Neural cell (in vitro differentiated cells): ENCODE measurements at regions not wholly inside any gene's neighbourhood (a gene's known extent, or its start where the extent isn't known, plus 50 kb on each side); places are given as distances from the start of the nearest gene placed in this dataset.

ENCODE experiments used
- H2AFZ ChIP-seq: fragments of 200-600, 300-800 bp; sonication (generic), shearing (Covaris generic); 2 replicates; pipeline ENCODE4 v1.6.0; 2014; ENCODE audit warnings: low read depth, mild to moderate bottlenecking, antibody characterized with exemption, low read length, moderate library complexity
- H3F3A ChIP-seq: fragments of 200-600 bp; shearing (Covaris generic); 2 replicates; pipeline ENCODE4 v1.6.1; 2016; ENCODE audit warnings: mild to moderate bottlenecking, moderate library complexity, mixed read lengths, antibody characterized with exemption, low read length; ENCODE audit not compliant: insufficient read depth, poor library complexity, severe bottlenecking
- H3K27ac ChIP-seq: fragments of 200-600, 300-800 bp; sonication (generic), shearing (Covaris generic); 2 replicates; pipeline ENCODE4 v1.5.1; 2014; ENCODE audit warnings: mild to moderate bottlenecking, low read length, moderate library complexity
- H3K27me3 ChIP-seq: fragments of 300-800, 200-600 bp; sonication (generic), shearing (Covaris generic); 2 replicates; pipeline ENCODE4 v1.6.0; 2014; ENCODE audit warnings: mild to moderate bottlenecking, low read depth, low read length, moderate library complexity; ENCODE audit not compliant: insufficient read depth
- H3K36me3 ChIP-seq: fragments of 300-800, 200-600 bp; sonication (generic), shearing (Covaris generic); 2 replicates; pipeline ENCODE4 v1.5.1; 2014; ENCODE audit warnings: mild to moderate bottlenecking, antibody characterized with exemption, low read length, moderate library complexity; ENCODE audit not compliant: insufficient read depth
- H3K4me2 ChIP-seq: fragments of 300-800, 200-600 bp; sonication (generic), shearing (Covaris generic); 2 replicates; pipeline ENCODE4 v1.6.0; 2014; ENCODE audit warnings: mild to moderate bottlenecking, low read length
- H3K4me3 ChIP-seq: fragments of 300-800, 200-600 bp; sonication (generic), shearing (Covaris generic); 2 replicates; pipeline ENCODE4 v1.5.1; 2014; ENCODE audit warnings: mild to moderate bottlenecking, low read length, moderate library complexity
- H3K79me2 ChIP-seq: fragments of 200-600 bp; shearing (Covaris generic); replicated peaks from 2 replicates; pipeline ENCODE4 v1.6.0; 2014; ENCODE audit warnings: mild to moderate bottlenecking, low read length, moderate library complexity; ENCODE audit not compliant: insufficient read depth
- H3K9ac ChIP-seq: fragments of 300-800, 200-600 bp; sonication (generic), shearing (Covaris generic); 2 replicates; pipeline ENCODE4 v1.6.1; 2016; ENCODE audit warnings: mild to moderate bottlenecking, low read length, mixed read lengths
- H3K9me2 ChIP-seq: fragments of 200-600 bp; shearing (Covaris generic); 2 replicates; pipeline ENCODE4 v1.6.1; 2016; ENCODE audit warnings: mild to moderate bottlenecking, low read length, mixed read lengths; ENCODE audit not compliant: insufficient read depth
- H3K9me3 ChIP-seq: fragments of 200-600, 300-800 bp; sonication (generic), shearing (Covaris generic); 2 replicates; pipeline ENCODE4 v1.6.1; 2016; ENCODE audit warnings: mild to moderate bottlenecking, mixed run types, low read length, moderate library complexity, mixed read lengths
- H4K20me1 ChIP-seq: fragments of 200-600 bp; shearing (Covaris generic); 2 replicates; pipeline ENCODE4 v1.6.1; 2016; ENCODE audit warnings: mild to moderate bottlenecking, mixed run types; ENCODE audit not compliant: insufficient read depth
- EP300 ChIP-seq: fragments of 450-650 bp; conservative IDR thresholded peaks from 2 replicates; pipeline ENCODE4 v1.6.1; 2014; ENCODE audit warnings: antibody characterized with exemption, mild to moderate bottlenecking, moderate library complexity; ENCODE audit not compliant: poor library complexity, severe bottlenecking
- EZH2 ChIP-seq: fragments of 200-600, 300-800 bp; shearing (Covaris generic), sonication (generic); IDR thresholded peaks from 2 replicates; pipeline ENCODE4 v1.6.1; 2014; ENCODE audit warnings: antibody characterized with exemption, low read length, borderline replicate concordance, mild to moderate bottlenecking; ENCODE audit not compliant: insufficient read depth, poor library complexity, severe bottlenecking
- MXI1 ChIP-seq: fragments of 450-650 bp; conservative IDR thresholded peaks from 2 replicates; pipeline ENCODE4 v1.6.1; 2014; ENCODE audit warnings: antibody characterized with exemption, mild to moderate bottlenecking; ENCODE audit not compliant: poor library complexity, severe bottlenecking
- POLR2AphosphoS5 ChIP-seq: IDR thresholded peaks from 2 replicates; pipeline ENCODE4 v1.6.1; 2012
- RAD21 ChIP-seq: fragments of 450-650 bp; conservative IDR thresholded peaks from 2 replicates; pipeline ENCODE4 v1.6.1; 2014; ENCODE audit warnings: antibody characterized with exemption, mild to moderate bottlenecking, moderate library complexity
- SMC3 ChIP-seq: fragments of 450-650 bp; conservative IDR thresholded peaks from 2 replicates; pipeline ENCODE4 v1.6.1; 2014; ENCODE audit warnings: antibody characterized with exemption, mild to moderate bottlenecking, moderate library complexity; ENCODE audit not compliant: poor library complexity
- TAF1 ChIP-seq: IDR thresholded peaks from 2 replicates; pipeline ENCODE4 v1.6.1; 2012; ENCODE audit warnings: low read depth
- TF ChIP-seq, protein P1 (sequence below): IDR thresholded peaks from 2 replicates; pipeline ENCODE4 v1.6.1; 2012; ENCODE audit warnings: borderline replicate concordance
- TF ChIP-seq, protein P2 (sequence below): fragments of 450-650 bp; IDR thresholded peaks from 2 replicates; pipeline ENCODE4 v1.5.1; 2014; ENCODE audit warnings: antibody characterized with exemption, mild to moderate bottlenecking, moderate library complexity; ENCODE audit not compliant: poor library complexity, severe bottlenecking

DNA sequence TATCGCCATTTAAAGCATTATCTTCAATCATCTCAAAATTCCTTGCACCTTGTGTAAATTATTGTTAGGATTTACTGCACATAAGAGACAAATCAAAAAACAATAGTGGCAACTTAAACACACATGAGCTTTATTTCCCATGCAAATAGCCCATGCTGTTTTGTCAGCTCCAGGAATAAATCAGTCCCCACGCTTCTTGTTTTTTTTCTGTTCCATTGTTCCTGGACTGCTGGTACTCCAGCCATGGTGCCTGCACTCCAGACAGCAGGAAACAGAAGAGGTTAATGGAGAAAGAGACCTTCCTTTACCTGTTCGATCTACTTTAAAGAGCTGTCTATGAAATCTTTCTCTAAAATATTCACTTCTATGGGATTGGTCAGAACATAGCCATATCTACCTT is 1515.7 kb upstream of the TENM3 start:
- no peaks in the 10 kb centered on the region for H3K9me2 ChIP-seq
- TF ChIP-seq, protein P1, sequence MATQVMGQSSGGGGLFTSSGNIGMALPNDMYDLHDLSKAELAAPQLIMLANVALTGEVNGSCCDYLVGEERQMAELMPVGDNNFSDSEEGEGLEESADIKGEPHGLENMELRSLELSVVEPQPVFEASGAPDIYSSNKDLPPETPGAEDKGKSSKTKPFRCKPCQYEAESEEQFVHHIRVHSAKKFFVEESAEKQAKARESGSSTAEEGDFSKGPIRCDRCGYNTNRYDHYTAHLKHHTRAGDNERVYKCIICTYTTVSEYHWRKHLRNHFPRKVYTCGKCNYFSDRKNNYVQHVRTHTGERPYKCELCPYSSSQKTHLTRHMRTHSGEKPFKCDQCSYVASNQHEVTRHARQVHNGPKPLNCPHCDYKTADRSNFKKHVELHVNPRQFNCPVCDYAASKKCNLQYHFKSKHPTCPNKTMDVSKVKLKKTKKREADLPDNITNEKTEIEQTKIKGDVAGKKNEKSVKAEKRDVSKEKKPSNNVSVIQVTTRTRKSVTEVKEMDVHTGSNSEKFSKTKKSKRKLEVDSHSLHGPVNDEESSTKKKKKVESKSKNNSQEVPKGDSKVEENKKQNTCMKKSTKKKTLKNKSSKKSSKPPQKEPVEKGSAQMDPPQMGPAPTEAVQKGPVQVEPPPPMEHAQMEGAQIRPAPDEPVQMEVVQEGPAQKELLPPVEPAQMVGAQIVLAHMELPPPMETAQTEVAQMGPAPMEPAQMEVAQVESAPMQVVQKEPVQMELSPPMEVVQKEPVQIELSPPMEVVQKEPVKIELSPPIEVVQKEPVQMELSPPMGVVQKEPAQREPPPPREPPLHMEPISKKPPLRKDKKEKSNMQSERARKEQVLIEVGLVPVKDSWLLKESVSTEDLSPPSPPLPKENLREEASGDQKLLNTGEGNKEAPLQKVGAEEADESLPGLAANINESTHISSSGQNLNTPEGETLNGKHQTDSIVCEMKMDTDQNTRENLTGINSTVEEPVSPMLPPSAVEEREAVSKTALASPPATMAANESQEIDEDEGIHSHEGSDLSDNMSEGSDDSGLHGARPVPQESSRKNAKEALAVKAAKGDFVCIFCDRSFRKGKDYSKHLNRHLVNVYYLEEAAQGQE: no peak
- TF ChIP-seq RAD21: no peak
- TF ChIP-seq SMC3: no peak
- TF ChIP-seq EP300: no peak
- TF ChIP-seq MXI1: no peak
- TF ChIP-seq, protein P2, sequence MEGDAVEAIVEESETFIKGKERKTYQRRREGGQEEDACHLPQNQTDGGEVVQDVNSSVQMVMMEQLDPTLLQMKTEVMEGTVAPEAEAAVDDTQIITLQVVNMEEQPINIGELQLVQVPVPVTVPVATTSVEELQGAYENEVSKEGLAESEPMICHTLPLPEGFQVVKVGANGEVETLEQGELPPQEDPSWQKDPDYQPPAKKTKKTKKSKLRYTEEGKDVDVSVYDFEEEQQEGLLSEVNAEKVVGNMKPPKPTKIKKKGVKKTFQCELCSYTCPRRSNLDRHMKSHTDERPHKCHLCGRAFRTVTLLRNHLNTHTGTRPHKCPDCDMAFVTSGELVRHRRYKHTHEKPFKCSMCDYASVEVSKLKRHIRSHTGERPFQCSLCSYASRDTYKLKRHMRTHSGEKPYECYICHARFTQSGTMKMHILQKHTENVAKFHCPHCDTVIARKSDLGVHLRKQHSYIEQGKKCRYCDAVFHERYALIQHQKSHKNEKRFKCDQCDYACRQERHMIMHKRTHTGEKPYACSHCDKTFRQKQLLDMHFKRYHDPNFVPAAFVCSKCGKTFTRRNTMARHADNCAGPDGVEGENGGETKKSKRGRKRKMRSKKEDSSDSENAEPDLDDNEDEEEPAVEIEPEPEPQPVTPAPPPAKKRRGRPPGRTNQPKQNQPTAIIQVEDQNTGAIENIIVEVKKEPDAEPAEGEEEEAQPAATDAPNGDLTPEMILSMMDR: no peak
- TF ChIP-seq POLR2AphosphoS5: no peak
- no peak for TF ChIP-seq TAF1
- no peak for TF ChIP-seq EZH2
- no peaks in the 10 kb centered on the region for H3K79me2 ChIP-seq
- no peaks in the 10 kb centered on the region for H3K36me3 ChIP-seq
- no peaks in the 10 kb centered on the region for H4K20me1 ChIP-seq
- H3F3A ChIP-seq: no peaks in the 10 kb centered on the region
- H3K27me3 ChIP-seq: no peaks in the 10 kb centered on the region
- H3K4me3 ChIP-seq: no peak overlapping the region
- no peak overlapping the region for H3K4me2 ChIP-seq
- no peak overlapping the region for H3K27ac ChIP-seq
- no peak overlapping the region for H2AFZ ChIP-seq
- H3K9ac ChIP-seq: no peak overlapping the region
- no peaks in the 10 kb centered on the region for H3K9me3 ChIP-seq

DNA sequence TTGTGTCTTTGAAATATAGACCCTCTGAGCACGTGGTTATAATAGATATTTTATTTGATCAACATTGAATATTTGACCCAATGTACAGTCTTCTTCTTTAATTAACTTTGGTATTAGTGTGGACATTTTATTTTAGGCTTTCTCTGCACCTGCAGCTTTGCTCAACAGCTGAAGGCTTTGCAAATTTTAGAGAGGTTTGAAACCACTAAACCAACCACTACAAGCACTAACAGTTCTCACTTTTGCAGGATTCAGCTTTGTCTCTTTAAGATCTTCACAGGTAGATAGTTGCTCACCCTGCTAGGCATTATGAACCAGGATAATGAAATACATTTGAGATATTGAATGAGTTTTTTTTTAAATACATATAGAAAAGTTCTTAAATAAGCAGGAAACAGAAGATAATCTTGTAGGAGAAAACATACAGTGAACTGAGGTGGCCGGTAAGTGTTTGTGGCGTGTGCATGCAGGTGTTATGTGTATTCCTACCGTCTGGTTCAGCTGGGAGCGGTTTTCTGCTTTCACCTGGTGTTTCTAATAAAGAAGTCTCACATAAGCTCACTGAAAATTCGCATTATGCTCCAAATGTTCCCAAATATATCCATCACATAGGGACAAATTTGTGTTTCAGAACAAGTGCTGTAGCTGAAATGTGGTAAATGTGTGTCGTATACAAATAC is 1508.3 kb upstream of the TENM3 start:
- TF ChIP-seq, protein P2: no peak
- TF ChIP-seq, protein P1: no peak
- no peak for TF ChIP-seq TAF1
- TF ChIP-seq EP300: no peak
- TF ChIP-seq POLR2AphosphoS5: no peak
- no peak for TF ChIP-seq SMC3
- TF ChIP-seq RAD21: no peak
- no peak for TF ChIP-seq EZH2
- no peak for TF ChIP-seq MXI1
- H3K9me3 ChIP-seq: no peaks in the 10 kb centered on the region
- no peaks in the 10 kb centered on the region for H3K9me2 ChIP-seq
- H3K27me3 ChIP-seq: no peaks in the 10 kb centered on the region
- no peak overlapping the region for H3K4me3 ChIP-seq
- no peaks in the 10 kb centered on the region for H3K36me3 ChIP-seq
- H2AFZ ChIP-seq: no peak overlapping the region
- no peaks in the 10 kb centered on the region for H3F3A ChIP-seq
- no peak overlapping the region for H3K4me2 ChIP-seq
- H3K79me2 ChIP-seq: no peaks in the 10 kb centered on the region
- no peaks in the 10 kb centered on the region for H4K20me1 ChIP-seq
- H3K9ac ChIP-seq: no peak overlapping the region
- H3K27ac ChIP-seq: no peak overlapping the region
